Liver (tissue), 8 donors: ENCODE measurements at regions not wholly inside any gene's neighbourhood (a gene's known extent, or its start where the extent isn't known, plus 50 kb on each side); places are given as distances from the start of the nearest gene placed in this dataset.

ENCODE experiments used
- DNase-seq: peaks from one replicate; pipeline ENCODE4 v3.0.0-alpha.2; 2017; ENCODE audit warnings: low spot score
- H3K27ac ChIP-seq, 2 donors: one replicate each; pipeline ENCODE4 v1.7.0; 2013; ENCODE audit warnings: inconsistent platforms in 2 of 2, low read length in 2 of 2, control low read depth in 1 of 2, low read depth in 1 of 2, mild to moderate bottlenecking in 1 of 2
- H3K27me3 ChIP-seq, 4 donors: one replicate each; pipeline versions ENCODE4 v1.6.1 to v1.7.0; 2013; ENCODE audit warnings: low read length in 3 of 4, inconsistent platforms in 1 of 4, mild to moderate bottlenecking in 1 of 4, moderate library complexity in 1 of 4; ENCODE audit not compliant: control insufficient read depth in 4 of 4, insufficient read depth in 4 of 4
- H3K36me3 ChIP-seq, 4 donors: one replicate each; pipeline versions ENCODE4 v1.6.1 to v1.7.0; 2013; ENCODE audit warnings: low read length in 3 of 4, mild to moderate bottlenecking in 3 of 4, low read depth in 1 of 4, moderate library complexity in 1 of 4; ENCODE audit not compliant: control insufficient read depth in 4 of 4, insufficient read depth in 3 of 4
- H3K4me1 ChIP-seq, 4 donors: one replicate each; pipeline versions ENCODE4 v1.6.1 to v1.7.0; 2013; ENCODE audit warnings: low read length in 3 of 4, mild to moderate bottlenecking in 3 of 4, moderate library complexity in 1 of 4; ENCODE audit not compliant: control insufficient read depth in 4 of 4, insufficient read depth in 4 of 4
- H3K4me3 ChIP-seq, 3 donors: one replicate each; pipeline versions ENCODE4 v1.6.1 to v1.7.0; 2013; ENCODE audit warnings: low read length in 3 of 3, control low read depth in 1 of 3, low read depth in 1 of 3, mild to moderate bottlenecking in 1 of 3
- H3K9ac ChIP-seq, 2 donors: one replicate each; pipeline ENCODE4 v1.7.0; 2013; ENCODE audit warnings: low read length in 2 of 2, mild to moderate bottlenecking in 2 of 2, moderate library complexity in 2 of 2, control low read depth in 1 of 2, low read depth in 1 of 2
- H3K9me3 ChIP-seq, 4 donors: one replicate each; pipeline versions ENCODE4 v1.6.1 to v1.7.0; 2013; ENCODE audit warnings: low read length in 3 of 4; ENCODE audit not compliant: control insufficient read depth in 4 of 4
- EGR1 ChIP-seq, 2 donors: IDR thresholded peaks; 2 replicates each; pipeline ENCODE4 v1.6.1; 2016 to 2018; ENCODE audit warnings: antibody characterized with exemption in 2 of 2, low read depth in 2 of 2
- FOXA1 ChIP-seq: IDR thresholded peaks from 2 replicates; pipeline ENCODE4 v1.6.1; 2016; ENCODE audit warnings: antibody characterized with exemption
- FOXA2 ChIP-seq: IDR thresholded peaks from 2 replicates; pipeline ENCODE4 v1.6.1; 2016; ENCODE audit warnings: antibody characterized with exemption
- GABPA ChIP-seq, 2 donors: IDR thresholded peaks in 1 of 2; conservative IDR thresholded peaks in 1 of 2; 2 replicates each; pipeline ENCODE4 v1.6.1; 2016; ENCODE audit warnings: antibody characterized with exemption in 2 of 2, mild to moderate bottlenecking in 1 of 2, moderate library complexity in 1 of 2
- HNF4A ChIP-seq, 2 donors: conservative IDR thresholded peaks; 2 replicates each; pipeline ENCODE4 v1.6.1; 2016; ENCODE audit warnings: antibody characterized with exemption in 2 of 2, mild to moderate bottlenecking in 2 of 2
- HNF4G ChIP-seq: IDR thresholded peaks from 2 replicates; pipeline ENCODE4 v1.6.1; 2016; ENCODE audit warnings: antibody characterized with exemption
- JUND ChIP-seq, 2 donors: IDR thresholded peaks; 2 replicates each; pipeline ENCODE4 v1.6.1; 2016; ENCODE audit warnings: antibody characterized with exemption in 2 of 2
- NR2F2 ChIP-seq: IDR thresholded peaks from 2 replicates; pipeline ENCODE4 v1.6.1; 2016; ENCODE audit warnings: antibody characterized with exemption
- RAD21 ChIP-seq, 2 donors: IDR thresholded peaks; 2 replicates each; pipeline ENCODE4 v1.6.1; 2016; ENCODE audit warnings: antibody characterized with exemption in 2 of 2, mild to moderate bottlenecking in 2 of 2
- RXRA ChIP-seq, 2 donors: IDR thresholded peaks; 2 replicates each; pipeline ENCODE4 v1.6.1; 2017 to 2018; ENCODE audit warnings: antibody characterized with exemption in 2 of 2, mild to moderate bottlenecking in 1 of 2
- SP1 ChIP-seq: IDR thresholded peaks from 2 replicates; pipeline ENCODE4 v1.6.1; 2018; ENCODE audit warnings: antibody characterized with exemption, mild to moderate bottlenecking
- TAF1 ChIP-seq: conservative IDR thresholded peaks from 2 replicates; pipeline ENCODE4 v1.6.1; 2016; ENCODE audit warnings: antibody characterized with exemption, mild to moderate bottlenecking
- YY1 ChIP-seq: IDR thresholded peaks from 2 replicates; pipeline ENCODE4 v1.6.1; 2016; ENCODE audit warnings: antibody characterized with exemption, mild to moderate bottlenecking
- WGBS: extraction: QIAGEN DNeasy Blood & Tissue Kit; methylation state at CpG from one replicate; pipeline ENCODE4 v1.1.7; 2013; 5-methylcytosine and 5-hydroxymethylcytosine counted together
- TF ChIP-seq, protein P1 (sequence below): fragments of 150-350 bp; IDR thresholded peaks from 2 replicates; pipeline ENCODE4 v1.5.1; 2017; ENCODE audit warnings: improper control_type of control experiment, low read depth, low read length; ENCODE audit not compliant: missing input control
- TF ChIP-seq, protein P2 (sequence below): IDR thresholded peaks from 2 replicates; pipeline ENCODE4 v1.6.1; 2016; ENCODE audit warnings: antibody characterized with exemption
- TF ChIP-seq, protein P3 (sequence below): IDR thresholded peaks from 2 replicates; pipeline ENCODE4 v1.6.1; 2016; ENCODE audit warnings: antibody characterized with exemption
- TF ChIP-seq, protein P4 (sequence below): IDR thresholded peaks from 2 replicates; pipeline ENCODE4 v1.6.1; 2016; ENCODE audit warnings: antibody characterized with exemption
- TF ChIP-seq, protein P5 (sequence below): IDR thresholded peaks from 2 replicates; pipeline ENCODE4 v1.6.1; 2016; ENCODE audit warnings: antibody characterized with exemption, mild to moderate bottlenecking
- donor health status: healthy.
- donor health status: healthy.
- donor health status: healthy.
- donor health status: healthy.
- donor health status: healthy.

DNA sequence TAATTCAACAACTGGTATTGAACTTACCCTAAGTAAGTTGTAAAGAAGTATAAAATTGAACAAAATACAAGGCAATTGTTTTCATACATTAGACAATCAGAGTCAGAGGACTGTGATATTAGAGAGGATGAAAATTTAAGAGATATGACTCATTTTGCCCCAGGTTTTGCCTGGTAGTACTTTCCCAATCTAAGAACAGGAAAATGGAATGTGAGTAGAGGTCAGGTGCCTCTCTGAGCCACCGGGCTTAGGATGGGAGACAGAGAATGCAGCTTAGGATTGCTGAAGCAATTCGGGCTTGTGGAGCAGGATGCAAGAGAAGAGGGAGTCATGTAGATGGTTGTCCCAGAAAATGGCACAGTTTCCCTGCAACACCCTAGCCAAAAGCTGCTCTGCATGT is 219.7 kb upstream of the CHST9 start:
- Histone ChIP-seq H3K4me1 (no peaks in the 10 kb centered on the region), H3K9me3 (no peaks in the 10 kb centered on the region), H3K27ac (no peak overlapping the region), H3K36me3 (no peaks in the 10 kb centered on the region), H3K27me3 (no peaks in the 10 kb centered on the region), H3K4me3 (no peak overlapping the region), H3K9ac (no peak overlapping the region)
- DNase-seq = no peak
- TF ChIP-seq YY1 (no peak), GABPA (IDR thresholded peaks at IDR 0.05 in 1 of 2, conservative IDR thresholded peaks at IDR 0.05 in 1 of 2) (no peak), FOXA2 (no peak), HNF4G (no peak), JUND (IDR thresholded peaks at IDR 0.05) (no peak), RXRA (IDR thresholded peaks at IDR 0.05) (no peak), TAF1 (no peak), FOXA1 (no peak), NR2F2 (no peak), HNF4A (conservative IDR thresholded peaks at IDR 0.05) (no peak), RAD21 (IDR thresholded peaks at IDR 0.05) (no peak), EGR1 (IDR thresholded peaks at IDR 0.05; ENCODE audit: low read depth in 2 of 2) (no peak)
- TF ChIP-seq, protein P1, sequence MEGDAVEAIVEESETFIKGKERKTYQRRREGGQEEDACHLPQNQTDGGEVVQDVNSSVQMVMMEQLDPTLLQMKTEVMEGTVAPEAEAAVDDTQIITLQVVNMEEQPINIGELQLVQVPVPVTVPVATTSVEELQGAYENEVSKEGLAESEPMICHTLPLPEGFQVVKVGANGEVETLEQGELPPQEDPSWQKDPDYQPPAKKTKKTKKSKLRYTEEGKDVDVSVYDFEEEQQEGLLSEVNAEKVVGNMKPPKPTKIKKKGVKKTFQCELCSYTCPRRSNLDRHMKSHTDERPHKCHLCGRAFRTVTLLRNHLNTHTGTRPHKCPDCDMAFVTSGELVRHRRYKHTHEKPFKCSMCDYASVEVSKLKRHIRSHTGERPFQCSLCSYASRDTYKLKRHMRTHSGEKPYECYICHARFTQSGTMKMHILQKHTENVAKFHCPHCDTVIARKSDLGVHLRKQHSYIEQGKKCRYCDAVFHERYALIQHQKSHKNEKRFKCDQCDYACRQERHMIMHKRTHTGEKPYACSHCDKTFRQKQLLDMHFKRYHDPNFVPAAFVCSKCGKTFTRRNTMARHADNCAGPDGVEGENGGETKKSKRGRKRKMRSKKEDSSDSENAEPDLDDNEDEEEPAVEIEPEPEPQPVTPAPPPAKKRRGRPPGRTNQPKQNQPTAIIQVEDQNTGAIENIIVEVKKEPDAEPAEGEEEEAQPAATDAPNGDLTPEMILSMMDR = no peak
- TF ChIP-seq, protein P2, sequence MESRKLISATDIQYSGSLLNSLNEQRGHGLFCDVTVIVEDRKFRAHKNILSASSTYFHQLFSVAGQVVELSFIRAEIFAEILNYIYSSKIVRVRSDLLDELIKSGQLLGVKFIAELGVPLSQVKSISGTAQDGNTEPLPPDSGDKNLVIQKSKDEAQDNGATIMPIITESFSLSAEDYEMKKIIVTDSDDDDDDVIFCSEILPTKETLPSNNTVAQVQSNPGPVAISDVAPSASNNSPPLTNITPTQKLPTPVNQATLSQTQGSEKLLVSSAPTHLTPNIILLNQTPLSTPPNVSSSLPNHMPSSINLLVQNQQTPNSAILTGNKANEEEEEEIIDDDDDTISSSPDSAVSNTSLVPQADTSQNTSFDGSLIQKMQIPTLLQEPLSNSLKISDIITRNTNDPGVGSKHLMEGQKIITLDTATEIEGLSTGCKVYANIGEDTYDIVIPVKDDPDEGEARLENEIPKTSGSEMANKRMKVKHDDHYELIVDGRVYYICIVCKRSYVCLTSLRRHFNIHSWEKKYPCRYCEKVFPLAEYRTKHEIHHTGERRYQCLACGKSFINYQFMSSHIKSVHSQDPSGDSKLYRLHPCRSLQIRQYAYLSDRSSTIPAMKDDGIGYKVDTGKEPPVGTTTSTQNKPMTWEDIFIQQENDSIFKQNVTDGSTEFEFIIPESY = no peak
- TF ChIP-seq, protein P3, sequence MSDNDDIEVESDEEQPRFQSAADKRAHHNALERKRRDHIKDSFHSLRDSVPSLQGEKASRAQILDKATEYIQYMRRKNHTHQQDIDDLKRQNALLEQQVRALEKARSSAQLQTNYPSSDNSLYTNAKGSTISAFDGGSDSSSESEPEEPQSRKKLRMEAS = no peak
- WGBS = 75% methylated on average over 2 of the region's 2 CpGs

DNA sequence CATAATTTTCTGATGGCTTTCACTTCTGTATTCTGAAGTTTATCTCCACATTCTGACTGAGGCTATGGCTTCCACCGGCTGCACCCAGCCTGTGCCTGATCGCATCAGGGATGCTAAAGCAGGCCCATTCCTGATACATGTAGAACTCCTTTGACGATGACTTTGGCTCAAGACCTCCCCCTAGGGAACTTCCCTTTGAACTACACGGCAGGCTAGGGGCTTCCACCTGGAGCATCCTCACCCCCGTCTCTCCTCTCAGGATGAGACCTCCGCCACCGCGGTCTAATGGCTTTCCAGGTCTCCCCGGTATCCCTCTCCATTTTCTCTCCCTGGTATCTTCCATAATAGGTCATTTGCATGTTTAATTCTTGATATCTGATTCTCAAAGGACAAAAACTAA is 214.9 kb upstream of the CHST9 start:
- Histone ChIP-seq H3K4me3 (no peak overlapping the region), H3K9me3 (no peaks in the 10 kb centered on the region), H3K9ac (no peak overlapping the region), H3K27ac (no peak overlapping the region), H3K27me3 (no peaks in the 10 kb centered on the region), H3K36me3 (no peaks in the 10 kb centered on the region), H3K4me1 (no peaks in the 10 kb centered on the region)
- TF ChIP-seq, protein P3 = no peak
- TF ChIP-seq SP1 (no peak), HNF4G (no peak), HNF4A (conservative IDR thresholded peaks at IDR 0.05) (no peak), RXRA (IDR thresholded peaks at IDR 0.05) (no peak), RAD21 (IDR thresholded peaks at IDR 0.05) (no peak), YY1 (no peak), GABPA (IDR thresholded peaks at IDR 0.05 in 1 of 2, conservative IDR thresholded peaks at IDR 0.05 in 1 of 2) (no peak), NR2F2 (no peak), EGR1 (IDR thresholded peaks at IDR 0.05; ENCODE audit: low read depth in 2 of 2) (no peak), FOXA1 (no peak), TAF1 (no peak), JUND (IDR thresholded peaks at IDR 0.05) (no peak), FOXA2 (no peak)
- TF ChIP-seq, protein P1 = no peak
- TF ChIP-seq, protein P2 = no peak
- TF ChIP-seq, protein P4, sequence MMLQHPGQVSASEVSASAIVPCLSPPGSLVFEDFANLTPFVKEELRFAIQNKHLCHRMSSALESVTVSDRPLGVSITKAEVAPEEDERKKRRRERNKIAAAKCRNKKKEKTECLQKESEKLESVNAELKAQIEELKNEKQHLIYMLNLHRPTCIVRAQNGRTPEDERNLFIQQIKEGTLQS = no peak
- TF ChIP-seq, protein P5, sequence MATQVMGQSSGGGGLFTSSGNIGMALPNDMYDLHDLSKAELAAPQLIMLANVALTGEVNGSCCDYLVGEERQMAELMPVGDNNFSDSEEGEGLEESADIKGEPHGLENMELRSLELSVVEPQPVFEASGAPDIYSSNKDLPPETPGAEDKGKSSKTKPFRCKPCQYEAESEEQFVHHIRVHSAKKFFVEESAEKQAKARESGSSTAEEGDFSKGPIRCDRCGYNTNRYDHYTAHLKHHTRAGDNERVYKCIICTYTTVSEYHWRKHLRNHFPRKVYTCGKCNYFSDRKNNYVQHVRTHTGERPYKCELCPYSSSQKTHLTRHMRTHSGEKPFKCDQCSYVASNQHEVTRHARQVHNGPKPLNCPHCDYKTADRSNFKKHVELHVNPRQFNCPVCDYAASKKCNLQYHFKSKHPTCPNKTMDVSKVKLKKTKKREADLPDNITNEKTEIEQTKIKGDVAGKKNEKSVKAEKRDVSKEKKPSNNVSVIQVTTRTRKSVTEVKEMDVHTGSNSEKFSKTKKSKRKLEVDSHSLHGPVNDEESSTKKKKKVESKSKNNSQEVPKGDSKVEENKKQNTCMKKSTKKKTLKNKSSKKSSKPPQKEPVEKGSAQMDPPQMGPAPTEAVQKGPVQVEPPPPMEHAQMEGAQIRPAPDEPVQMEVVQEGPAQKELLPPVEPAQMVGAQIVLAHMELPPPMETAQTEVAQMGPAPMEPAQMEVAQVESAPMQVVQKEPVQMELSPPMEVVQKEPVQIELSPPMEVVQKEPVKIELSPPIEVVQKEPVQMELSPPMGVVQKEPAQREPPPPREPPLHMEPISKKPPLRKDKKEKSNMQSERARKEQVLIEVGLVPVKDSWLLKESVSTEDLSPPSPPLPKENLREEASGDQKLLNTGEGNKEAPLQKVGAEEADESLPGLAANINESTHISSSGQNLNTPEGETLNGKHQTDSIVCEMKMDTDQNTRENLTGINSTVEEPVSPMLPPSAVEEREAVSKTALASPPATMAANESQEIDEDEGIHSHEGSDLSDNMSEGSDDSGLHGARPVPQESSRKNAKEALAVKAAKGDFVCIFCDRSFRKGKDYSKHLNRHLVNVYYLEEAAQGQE = no peak
- DNase-seq = no peak
- 64% methylated on average over 9 of the region's 9 CpGs for WGBS
